Body of pancreas (tissue), 4 donors: ENCODE measurements at regions not wholly inside any gene's neighbourhood (a gene's known extent, or its start where the extent isn't known, plus 50 kb on each side); places are given as distances from the start of the nearest gene placed in this dataset.

ENCODE experiments used
- ATAC-seq: fragments of 150-250 bp; one replicate; pipeline ENCODE4 v1.9.1; 2016
- DNase-seq, 4 donors: peaks; one replicate each; pipeline ENCODE4 v3.0.0-alpha.2; 2019
- H3K27ac ChIP-seq, 4 donors: fragments of 200-600 bp; sonication (generic); 1 replicate in 3 of 4; 2 replicates in 1 of 4; pipeline versions ENCODE4 v1.5.1 to v1.6.1; 2016 to 2019; ENCODE audit warnings: mild to moderate bottlenecking in 1 of 4, mixed read lengths in 1 of 4, moderate library complexity in 1 of 4
- H3K27me3 ChIP-seq, 2 donors: fragments of 200-600 bp; sonication (generic); one replicate each; pipeline ENCODE4 v1.6.0; 2016; ENCODE audit warnings: mild to moderate bottlenecking in 1 of 2
- H3K36me3 ChIP-seq, 2 donors: fragments of 200-600 bp; sonication (generic); replicated peaks in 1 of 2; 2 replicates each; pipeline ENCODE4 v1.5.1; 2016; ENCODE audit warnings: low read depth in 2 of 2; ENCODE audit not compliant: insufficient read depth in 1 of 2
- H3K4me1 ChIP-seq: fragments of 200-600 bp; sonication (generic); one replicate; pipeline ENCODE4 v1.6.0; 2016
- H3K4me3 ChIP-seq, 2 donors: fragments of 200-600 bp; sonication (generic); 1 replicate in 1 of 2; 2 replicates in 1 of 2; pipeline ENCODE4 v1.5.1; 2016 to 2019
- H3K9me3 ChIP-seq, 3 donors: fragments of 200-600 bp; sonication (generic); 1 replicate in 2 of 3; 2 replicates in 1 of 3; pipeline ENCODE4 v1.5.1; 2016
- POLR2A ChIP-seq, 3 donors: fragments of 450-650 bp; IDR thresholded peaks; one replicate each; pipeline ENCODE4 v1.6.1; 2016; ENCODE audit warnings: antibody characterized with exemption in 3 of 3, mild to moderate bottlenecking in 2 of 3
- WGBS, 2 donors: methylation state at CpG; one replicate each; pipeline ENCODE4 v1.1.5; 2017; 5-methylcytosine and 5-hydroxymethylcytosine counted together
- intact Hi-C: fragments of 100-400 bp; cut with DNase I; formaldehyde crosslinking; loops from one replicate; pipeline ENCODE4 v1.15.1; 2023
- TF ChIP-seq, protein P1 (sequence below), 7 experiments: fragments of 450-650 bp in 4 of 7; fragments of 200-600 bp in 3 of 7; sonication (generic) in 3 of 7; IDR thresholded peaks; one replicate each; pipeline ENCODE4 v1.5.1; 2016 to 2019; ENCODE audit warnings: antibody characterized with exemption in 7 of 7

DNA sequence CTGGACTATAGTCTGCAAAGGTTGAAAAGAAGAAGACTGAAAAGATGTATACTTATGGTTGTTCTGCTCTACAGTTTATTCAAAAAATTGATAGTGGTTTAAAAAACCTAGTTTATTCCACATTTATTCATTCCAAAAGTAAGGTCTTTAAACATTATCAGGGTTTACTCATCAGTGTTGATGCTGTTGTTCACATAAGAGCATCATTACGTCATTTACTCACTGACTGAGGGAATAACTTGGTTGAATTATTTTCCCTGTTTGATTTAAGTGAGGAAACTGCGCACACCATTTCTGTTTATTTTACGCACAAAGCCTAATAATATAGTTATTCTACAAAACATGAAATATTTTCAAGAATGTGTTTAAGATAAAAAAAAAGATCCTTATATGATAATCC, 303.1 kb upstream of the PRKD1 start:
- Histone ChIP-seq H3K4me3 (no peak overlapping the region), H3K27me3 (no peaks in the 10 kb centered on the region), H3K4me1 (no peaks in the 10 kb centered on the region), H3K9me3 (no peaks in the 10 kb centered on the region), H3K36me3 (no peaks in the 10 kb centered on the region), H3K27ac (no peak overlapping the region)
- ATAC-seq (no peak), DNase-seq (no peak)
- WGBS, 2 donors = 55 to 59% methylated on average over 3 of the region's 3 CpGs
- no peak for TF ChIP-seq POLR2A (IDR thresholded peaks at IDR 0.05)
- TF ChIP-seq, protein P1, sequence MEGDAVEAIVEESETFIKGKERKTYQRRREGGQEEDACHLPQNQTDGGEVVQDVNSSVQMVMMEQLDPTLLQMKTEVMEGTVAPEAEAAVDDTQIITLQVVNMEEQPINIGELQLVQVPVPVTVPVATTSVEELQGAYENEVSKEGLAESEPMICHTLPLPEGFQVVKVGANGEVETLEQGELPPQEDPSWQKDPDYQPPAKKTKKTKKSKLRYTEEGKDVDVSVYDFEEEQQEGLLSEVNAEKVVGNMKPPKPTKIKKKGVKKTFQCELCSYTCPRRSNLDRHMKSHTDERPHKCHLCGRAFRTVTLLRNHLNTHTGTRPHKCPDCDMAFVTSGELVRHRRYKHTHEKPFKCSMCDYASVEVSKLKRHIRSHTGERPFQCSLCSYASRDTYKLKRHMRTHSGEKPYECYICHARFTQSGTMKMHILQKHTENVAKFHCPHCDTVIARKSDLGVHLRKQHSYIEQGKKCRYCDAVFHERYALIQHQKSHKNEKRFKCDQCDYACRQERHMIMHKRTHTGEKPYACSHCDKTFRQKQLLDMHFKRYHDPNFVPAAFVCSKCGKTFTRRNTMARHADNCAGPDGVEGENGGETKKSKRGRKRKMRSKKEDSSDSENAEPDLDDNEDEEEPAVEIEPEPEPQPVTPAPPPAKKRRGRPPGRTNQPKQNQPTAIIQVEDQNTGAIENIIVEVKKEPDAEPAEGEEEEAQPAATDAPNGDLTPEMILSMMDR (IDR thresholded peaks at IDR 0.05) = no peak
- intact Hi-C loops = no loop called here

DNA sequence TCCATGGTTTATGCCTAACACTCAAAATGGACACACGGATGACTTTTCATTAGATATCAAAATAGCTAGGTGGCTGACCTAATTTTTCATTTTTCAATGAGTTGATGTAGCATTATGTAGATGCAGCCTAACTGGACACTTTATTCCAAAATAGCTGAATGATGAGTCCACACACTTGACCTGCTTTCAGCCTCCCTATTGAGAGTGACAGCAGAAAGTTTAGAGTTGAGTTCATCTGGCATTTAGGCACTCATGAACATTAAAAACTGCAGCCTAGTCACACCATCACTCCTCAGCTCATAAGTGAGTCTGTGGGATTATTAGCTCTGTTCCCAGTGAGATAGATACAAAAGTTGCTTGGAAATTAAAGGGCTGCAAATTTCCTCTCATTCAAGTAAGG, 307.3 kb upstream of the PRKD1 start:
- Histone ChIP-seq H3K27me3 (no peaks in the 10 kb centered on the region), H3K4me1 (no peaks in the 10 kb centered on the region), H3K9me3 (no peaks in the 10 kb centered on the region), H3K36me3 (no peaks in the 10 kb centered on the region), H3K27ac (no peak overlapping the region), H3K4me3 (no peak overlapping the region)
- no peak for DNase-seq
- ATAC-seq = no peak
- intact Hi-C loops = no loop called here
- 75 to 81% methylated on average over 1 of the region's 1 CpG for WGBS, 2 donors
- TF ChIP-seq, protein P1 (IDR thresholded peaks at IDR 0.05) = no peak
- TF ChIP-seq POLR2A (IDR thresholded peaks at IDR 0.05) = no peak

GRCh38 chr14:30235485-30235884, 307.8 kb upstream of the PRKD1 start:
- no peaks in the 10 kb centered on the region for H3K36me3 ChIP-seq
- no peaks in the 10 kb centered on the region for H3K27me3 ChIP-seq
- ATAC-seq (no peak), DNase-seq (no peak)
- intact Hi-C loops = no loop called here
- H3K27ac ChIP-seq = no peak overlapping the region
- 81 to 86% methylated on average over 2 of the region's 2 CpGs for WGBS, 2 donors
- H3K9me3 ChIP-seq = no peaks in the 10 kb centered on the region
- no peak overlapping the region for H3K4me3 ChIP-seq
- H3K4me1 ChIP-seq = no peaks in the 10 kb centered on the region
- TF ChIP-seq, protein P1 (IDR thresholded peaks at IDR 0.05) = no peak
- TF ChIP-seq POLR2A (IDR thresholded peaks at IDR 0.05) = no peak

DNA sequence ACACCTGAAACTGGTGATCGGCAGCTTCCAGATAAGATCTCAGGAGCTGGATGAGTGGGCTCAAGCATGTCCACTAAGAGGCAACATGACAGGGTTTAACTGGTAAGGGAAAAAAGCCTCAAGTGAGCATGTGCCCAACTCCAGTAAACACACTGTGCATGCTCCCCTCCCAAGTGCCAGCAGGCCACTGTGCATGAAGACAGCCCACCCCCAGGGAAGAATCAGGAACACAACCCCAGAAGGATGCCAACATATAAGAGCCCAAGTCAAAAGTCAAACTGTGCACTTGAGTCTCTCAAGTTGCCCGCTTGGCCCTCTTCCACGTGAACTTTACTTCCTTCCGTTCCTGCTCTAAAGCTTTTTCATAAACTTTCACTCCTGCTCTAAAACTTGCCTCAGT, 311.3 kb upstream of the PRKD1 start:
- H3K27ac ChIP-seq = no peak overlapping the region
- ATAC-seq = no peak
- no peaks in the 10 kb centered on the region for H3K9me3 ChIP-seq
- H3K4me1 ChIP-seq = no peaks in the 10 kb centered on the region
- H3K4me3 ChIP-seq = no peak overlapping the region
- TF ChIP-seq POLR2A (IDR thresholded peaks at IDR 0.05) = no peak
- H3K27me3 ChIP-seq = no peaks in the 10 kb centered on the region
- 93 to 97% methylated on average over 4 of the region's 4 CpGs for WGBS, 2 donors
- no peak for DNase-seq
- no peaks in the 10 kb centered on the region for H3K36me3 ChIP-seq
- intact Hi-C loops = no loop called here

GRCh38 chr14:30240018-30240417, 312.4 kb upstream of the PRKD1 start:
- ATAC-seq (no peak), DNase-seq (no peak)
- Histone ChIP-seq H3K27ac (no peak overlapping the region), H3K36me3 (no peaks in the 10 kb centered on the region), H3K4me1 (no peaks in the 10 kb centered on the region), H3K9me3 (no peaks in the 10 kb centered on the region), H3K27me3 (no peaks in the 10 kb centered on the region), H3K4me3 (no peak overlapping the region)
- TF ChIP-seq, protein P1 (IDR thresholded peaks at IDR 0.05) = no peak
- TF ChIP-seq POLR2A (IDR thresholded peaks at IDR 0.05) = no peak
- intact Hi-C loops = no loop called here
- 64 to 77% methylated on average over 4 of the region's 4 CpGs for WGBS, 2 donors
